ENCODE measurements at regions not wholly inside any gene's neighbourhood (a gene's known extent, or its start where the extent isn't known, plus 50 kb on each side); places are given as distances from the start of the nearest gene placed in this dataset.

DNA sequence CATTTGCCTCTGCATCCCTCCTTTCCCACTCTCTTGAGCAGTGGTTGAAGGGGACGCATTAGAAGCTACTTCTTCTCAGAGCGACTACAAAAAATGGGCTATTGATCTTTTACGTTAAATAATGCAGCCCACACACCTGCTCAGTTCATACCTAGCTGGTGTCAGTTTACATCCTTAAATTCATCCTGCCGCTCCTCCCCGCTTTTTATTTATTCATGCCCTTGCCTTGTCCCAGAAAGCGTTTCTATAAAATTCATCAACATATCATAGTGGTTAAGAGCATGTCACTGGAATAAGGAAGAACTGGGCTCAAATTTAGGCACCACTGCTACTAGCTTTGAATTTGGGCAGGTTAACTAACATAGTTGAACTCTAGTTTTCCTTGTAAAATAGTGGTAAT lies 66.0 kb upstream of the TINAGL1 start:
- Histone ChIP-seq H3K9me3 (ENCODE audit: severe bottlenecking) (peaks cover 2% of the 10 kb centered on the region), H3K27ac (no peak overlapping the region), H3K36me3 (no peaks in the 10 kb centered on the region), H3K4me3 (ENCODE audit: low read depth, low read length) (no peak overlapping the region), H3K27me3 (ENCODE audit: insufficient read depth, low read depth, severe bottlenecking) (no peaks in the 10 kb centered on the region)
- no peak for DNase-seq
- TF ChIP-seq, protein P1, sequence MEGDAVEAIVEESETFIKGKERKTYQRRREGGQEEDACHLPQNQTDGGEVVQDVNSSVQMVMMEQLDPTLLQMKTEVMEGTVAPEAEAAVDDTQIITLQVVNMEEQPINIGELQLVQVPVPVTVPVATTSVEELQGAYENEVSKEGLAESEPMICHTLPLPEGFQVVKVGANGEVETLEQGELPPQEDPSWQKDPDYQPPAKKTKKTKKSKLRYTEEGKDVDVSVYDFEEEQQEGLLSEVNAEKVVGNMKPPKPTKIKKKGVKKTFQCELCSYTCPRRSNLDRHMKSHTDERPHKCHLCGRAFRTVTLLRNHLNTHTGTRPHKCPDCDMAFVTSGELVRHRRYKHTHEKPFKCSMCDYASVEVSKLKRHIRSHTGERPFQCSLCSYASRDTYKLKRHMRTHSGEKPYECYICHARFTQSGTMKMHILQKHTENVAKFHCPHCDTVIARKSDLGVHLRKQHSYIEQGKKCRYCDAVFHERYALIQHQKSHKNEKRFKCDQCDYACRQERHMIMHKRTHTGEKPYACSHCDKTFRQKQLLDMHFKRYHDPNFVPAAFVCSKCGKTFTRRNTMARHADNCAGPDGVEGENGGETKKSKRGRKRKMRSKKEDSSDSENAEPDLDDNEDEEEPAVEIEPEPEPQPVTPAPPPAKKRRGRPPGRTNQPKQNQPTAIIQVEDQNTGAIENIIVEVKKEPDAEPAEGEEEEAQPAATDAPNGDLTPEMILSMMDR (IDR thresholded peaks at IDR 0.05; ENCODE audit: low read depth, low read length), result no peak

DNA sequence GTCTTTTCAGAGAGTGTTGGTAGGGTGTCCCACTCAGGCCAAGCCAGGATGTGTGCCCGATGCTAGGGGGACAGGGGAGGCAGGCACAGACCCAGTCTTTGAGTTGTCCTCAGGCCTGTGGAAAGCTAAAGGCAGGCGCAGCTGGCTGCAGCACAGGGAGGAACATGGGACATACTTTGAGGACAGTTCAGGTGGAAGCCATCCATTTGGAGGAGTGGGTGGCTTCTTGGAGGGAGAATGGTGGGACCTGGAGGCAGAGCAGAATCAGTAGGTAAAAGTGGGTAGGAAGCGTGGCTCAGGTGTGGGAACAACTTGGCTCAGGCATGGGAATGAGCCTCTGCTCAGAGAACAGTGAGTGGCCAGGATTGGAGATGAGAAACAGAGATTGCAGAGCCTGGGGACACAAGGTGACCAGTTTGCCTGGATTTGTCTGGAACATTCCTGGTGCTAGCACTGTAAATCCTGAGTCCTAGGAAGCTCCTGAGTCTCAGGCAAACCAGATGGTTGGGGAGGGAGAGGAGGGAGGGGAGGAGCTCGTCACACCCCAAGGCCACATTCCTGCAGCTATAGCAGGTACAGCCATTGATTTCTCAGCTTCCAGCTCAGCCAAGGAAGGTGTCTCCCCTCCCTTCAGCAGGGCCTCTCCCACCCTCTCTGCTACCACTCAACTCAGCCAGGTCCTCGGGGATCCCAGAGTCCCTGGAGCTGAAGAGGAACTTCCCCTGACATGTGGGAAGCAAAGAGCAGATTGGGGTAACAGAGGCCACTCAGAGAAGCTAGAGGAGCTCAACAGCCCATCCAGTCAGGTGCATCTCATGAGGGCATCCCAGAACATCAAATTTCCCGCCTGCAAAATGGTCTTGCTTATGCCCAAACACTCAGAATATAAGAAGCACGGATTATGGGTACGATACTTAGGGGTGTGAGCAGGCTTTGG lies 65.2 kb upstream of the TINAGL1 start:
- TF ChIP-seq, protein P1 (IDR thresholded peaks at IDR 0.05; ENCODE audit: low read depth, low read length), result no peak
- Histone ChIP-seq H3K9me3 (ENCODE audit: severe bottlenecking) (peaks cover 2% of the 10 kb centered on the region), H3K27me3 (ENCODE audit: insufficient read depth, low read depth, severe bottlenecking) (no peaks in the 10 kb centered on the region), H3K4me3 (ENCODE audit: low read depth, low read length) (no peak overlapping the region), H3K36me3 (no peaks in the 10 kb centered on the region), H3K27ac (no peak overlapping the region)
- DNase-seq, result peak; percentile 50

DNA sequence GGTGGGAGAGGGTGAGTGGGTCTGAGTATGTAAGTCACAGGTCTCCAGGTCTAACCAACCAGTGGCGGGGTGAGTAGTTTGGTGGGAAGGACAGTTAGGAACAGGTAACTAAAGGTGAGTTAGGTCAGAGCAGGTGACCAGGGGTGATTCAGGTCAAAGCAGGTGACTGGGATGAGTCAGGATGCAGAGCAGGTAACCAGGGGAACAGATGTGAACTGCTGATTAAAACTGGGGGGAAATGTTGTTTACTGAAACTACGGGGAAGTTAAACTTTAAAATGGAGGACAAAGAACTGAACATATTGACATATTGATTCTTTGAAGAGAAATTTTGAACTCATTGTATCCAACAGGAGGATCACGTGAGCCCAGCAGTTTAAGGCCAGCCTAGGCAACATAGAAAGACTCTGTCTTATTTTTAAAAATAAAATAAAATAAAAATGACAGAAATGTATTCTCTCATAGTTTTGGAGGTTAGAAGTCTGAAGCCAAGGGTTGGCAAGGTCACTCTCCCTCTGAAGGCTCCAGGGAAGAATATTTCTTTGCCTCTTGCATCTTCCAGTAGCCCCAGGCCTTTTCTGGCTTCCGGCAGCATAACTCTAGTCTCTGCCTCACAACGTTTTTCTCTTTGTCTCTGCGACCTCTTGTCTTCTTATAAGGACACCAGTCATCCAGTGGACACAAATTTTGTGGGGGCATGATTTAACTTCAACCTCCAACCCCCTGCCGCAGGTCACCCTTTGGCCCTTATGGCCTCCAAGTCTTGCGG lies 64.3 kb upstream of the TINAGL1 start:
- Histone ChIP-seq H3K4me3 (ENCODE audit: low read depth, low read length) (no peak overlapping the region), H3K27me3 (ENCODE audit: insufficient read depth, low read depth, severe bottlenecking) (no peaks in the 10 kb centered on the region), H3K36me3 (no peaks in the 10 kb centered on the region), H3K9me3 (ENCODE audit: severe bottlenecking) (peaks cover 2% of the 10 kb centered on the region), H3K27ac (no peak overlapping the region)
- TF ChIP-seq, protein P1 (IDR thresholded peaks at IDR 0.05; ENCODE audit: low read depth, low read length), result no peak
- no peak for DNase-seq

DNA sequence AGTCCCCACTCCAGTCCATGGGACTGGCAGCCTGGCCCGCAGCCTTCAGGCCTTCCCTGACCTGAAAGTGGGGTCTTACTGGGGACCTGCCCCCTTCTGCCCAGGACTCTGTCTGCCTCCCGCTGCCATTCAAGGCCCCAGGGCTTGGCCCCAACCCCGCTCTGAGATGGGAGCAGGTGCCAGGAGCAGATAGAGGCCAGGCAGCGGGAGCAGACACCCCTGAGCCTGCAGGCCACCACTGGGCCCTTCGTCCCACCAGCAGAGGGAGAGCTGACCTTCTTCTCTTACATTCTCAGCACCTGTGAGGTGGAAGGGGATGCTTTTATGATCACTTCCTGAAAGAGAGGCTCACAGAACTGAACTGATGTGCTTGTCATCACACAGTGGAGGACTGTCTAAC lies 62.2 kb upstream of the TINAGL1 start:
- Histone ChIP-seq H3K36me3 (no peaks in the 10 kb centered on the region), H3K9me3 (ENCODE audit: severe bottlenecking) (peaks cover 2% of the 10 kb centered on the region), H3K4me3 (ENCODE audit: low read depth, low read length) (no peak overlapping the region), H3K27me3 (ENCODE audit: insufficient read depth, low read depth, severe bottlenecking) (no peaks in the 10 kb centered on the region), H3K27ac (no peak overlapping the region)
- no peak for DNase-seq
- TF ChIP-seq, protein P1 (IDR thresholded peaks at IDR 0.05; ENCODE audit: low read depth, low read length), result no peak

DNA sequence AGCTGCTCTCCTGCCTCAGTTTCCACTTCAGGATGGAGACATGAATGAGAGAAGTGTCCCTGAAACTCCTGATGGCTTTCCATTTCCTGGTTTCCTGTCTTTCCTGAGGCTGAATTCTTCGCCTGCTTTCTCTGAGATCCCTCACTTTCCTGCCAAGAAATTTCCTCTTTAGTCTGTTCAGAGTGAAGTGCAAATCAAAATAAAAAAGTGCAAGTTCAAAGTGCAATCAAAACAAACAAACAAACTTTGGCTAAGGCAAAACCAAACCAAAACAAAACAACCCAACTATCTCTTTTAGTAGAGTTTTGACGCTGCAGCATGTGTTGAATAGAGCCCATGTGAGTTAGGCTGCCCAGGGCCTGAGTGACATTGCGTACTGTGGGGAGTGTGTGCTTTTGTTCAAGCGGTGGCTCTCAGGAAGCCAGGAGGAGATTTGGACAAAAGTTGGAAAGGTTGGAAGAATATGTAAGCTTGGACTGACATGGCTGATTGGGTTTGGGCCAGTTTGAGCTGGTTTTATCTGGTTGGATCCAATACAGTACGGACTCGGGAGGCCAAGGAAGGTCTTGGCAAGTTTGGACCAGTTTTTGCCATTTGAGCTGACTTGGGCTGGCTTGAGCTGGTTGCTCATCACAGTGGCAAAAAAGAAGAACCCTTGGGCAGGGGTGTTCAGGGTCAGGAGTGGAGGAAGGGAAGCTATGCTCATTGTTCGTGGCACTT lies 61.1 kb upstream of the TINAGL1 start:
- no peaks in the 10 kb centered on the region for H3K27me3 ChIP-seq (ENCODE audit: insufficient read depth, low read depth, severe bottlenecking)
- H3K9me3 ChIP-seq (ENCODE audit: severe bottlenecking), result peaks cover 2% of the 10 kb centered on the region
- H3K36me3 ChIP-seq, result no peaks in the 10 kb centered on the region
- no peak for DNase-seq
- H3K27ac ChIP-seq, result no peak overlapping the region
- H3K4me3 ChIP-seq (ENCODE audit: low read depth, low read length), result no peak overlapping the region
- TF ChIP-seq, protein P1 (IDR thresholded peaks at IDR 0.05; ENCODE audit: low read depth, low read length), result no peak

All from WERI-Rb-1 (cell line).